ENCODE measurements at regions not wholly inside any gene's neighbourhood (a gene's known extent, or its start where the extent isn't known, plus 50 kb on each side); places are given as distances from the start of the nearest gene placed in this dataset.
"Not testable (repeated sequence)": the region's sequence is repeated elsewhere in the genome, so short reads cannot be mapped to it uniquely, and the experiment has no call there.

DNA sequence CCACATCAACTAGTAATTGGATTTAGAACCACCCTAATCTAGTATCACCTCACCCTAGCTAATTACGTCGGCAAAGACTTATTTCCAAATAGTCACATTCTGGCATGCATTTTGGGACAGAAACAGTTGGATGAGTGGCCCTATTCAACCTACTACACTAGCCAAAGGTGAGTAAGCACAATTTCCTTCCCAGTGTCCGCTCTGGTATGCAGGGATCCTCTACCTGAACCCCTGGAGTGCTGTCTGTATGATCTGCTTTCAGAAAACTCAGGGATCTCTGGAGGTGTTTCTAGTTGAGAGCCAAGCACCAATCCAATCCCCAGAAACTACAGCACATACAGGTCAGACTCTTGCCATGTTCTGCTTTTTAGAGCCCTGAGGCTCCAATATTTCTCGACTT lies 717.4 kb upstream of the MANEA start:
- TF ChIP-seq, protein P1, sequence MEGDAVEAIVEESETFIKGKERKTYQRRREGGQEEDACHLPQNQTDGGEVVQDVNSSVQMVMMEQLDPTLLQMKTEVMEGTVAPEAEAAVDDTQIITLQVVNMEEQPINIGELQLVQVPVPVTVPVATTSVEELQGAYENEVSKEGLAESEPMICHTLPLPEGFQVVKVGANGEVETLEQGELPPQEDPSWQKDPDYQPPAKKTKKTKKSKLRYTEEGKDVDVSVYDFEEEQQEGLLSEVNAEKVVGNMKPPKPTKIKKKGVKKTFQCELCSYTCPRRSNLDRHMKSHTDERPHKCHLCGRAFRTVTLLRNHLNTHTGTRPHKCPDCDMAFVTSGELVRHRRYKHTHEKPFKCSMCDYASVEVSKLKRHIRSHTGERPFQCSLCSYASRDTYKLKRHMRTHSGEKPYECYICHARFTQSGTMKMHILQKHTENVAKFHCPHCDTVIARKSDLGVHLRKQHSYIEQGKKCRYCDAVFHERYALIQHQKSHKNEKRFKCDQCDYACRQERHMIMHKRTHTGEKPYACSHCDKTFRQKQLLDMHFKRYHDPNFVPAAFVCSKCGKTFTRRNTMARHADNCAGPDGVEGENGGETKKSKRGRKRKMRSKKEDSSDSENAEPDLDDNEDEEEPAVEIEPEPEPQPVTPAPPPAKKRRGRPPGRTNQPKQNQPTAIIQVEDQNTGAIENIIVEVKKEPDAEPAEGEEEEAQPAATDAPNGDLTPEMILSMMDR (IDR thresholded peaks at IDR 0.05) = no peak
- no peaks in the 10 kb centered on the region for H3K36me3 ChIP-seq
- H3K4me1 ChIP-seq = no peaks in the 10 kb centered on the region
- no peak overlapping the region for H3K9ac ChIP-seq (ENCODE audit: low read depth in 2 of 2, low read length in 2 of 2)
- intact Hi-C loops (cut with DNase I) = no loop called here
- no peak for DNase-seq
- no peaks in the 10 kb centered on the region for H3K27me3 ChIP-seq
- no peaks in the 10 kb centered on the region for H3K9me3 ChIP-seq
- H3K27ac ChIP-seq = no peak overlapping the region
- H3K4me3 ChIP-seq = no peak overlapping the region

DNA sequence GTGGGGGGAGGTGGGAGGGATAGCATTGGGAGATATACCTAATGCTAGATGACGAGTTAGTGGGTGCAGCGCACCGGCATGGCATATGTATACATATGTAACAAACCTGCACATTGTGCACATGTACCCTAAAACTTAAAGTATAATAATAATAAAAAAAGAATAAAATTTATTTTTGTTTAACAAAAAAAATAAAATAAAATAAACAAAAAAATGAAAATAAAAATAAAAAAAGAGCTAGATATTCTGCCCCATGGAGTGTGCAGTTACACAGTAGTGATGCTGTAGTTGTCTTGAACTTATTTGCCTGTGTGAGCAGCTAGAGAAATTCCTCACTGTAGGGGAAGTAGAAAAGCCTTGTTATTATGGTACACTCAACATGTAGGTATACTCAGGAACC lies 720.3 kb upstream of the MANEA start:
- H3K9ac ChIP-seq (ENCODE audit: low read depth in 2 of 2, low read length in 2 of 2); H3K36me3 ChIP-seq; H3K27ac ChIP-seq; H3K9me3 ChIP-seq; H3K27me3 ChIP-seq; intact Hi-C loops (cut with DNase I); DNase-seq; H3K4me3 ChIP-seq; H3K4me1 ChIP-seq: not testable (repeated sequence)

DNA sequence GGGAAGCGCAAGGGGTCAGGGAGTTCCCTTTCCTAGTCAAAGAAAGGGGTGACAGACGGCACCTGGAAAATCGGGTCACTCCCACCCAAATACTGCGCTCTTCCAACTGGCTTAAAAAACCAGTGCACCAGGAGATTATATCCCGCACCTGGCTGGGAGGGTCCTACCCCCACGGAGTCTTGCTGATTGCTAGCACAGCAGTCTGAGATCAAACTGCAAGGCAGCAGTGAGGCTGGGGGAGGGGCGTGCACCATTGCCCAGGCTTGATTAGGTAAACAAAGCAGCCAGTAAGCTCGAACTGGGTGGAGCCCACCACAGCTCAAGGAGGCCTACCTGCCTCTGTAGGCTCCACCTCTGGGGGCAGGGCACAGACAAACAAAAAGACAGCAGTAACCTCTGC lies 726.0 kb upstream of the MANEA start:
- H3K4me1 ChIP-seq; intact Hi-C loops (cut with DNase I); H3K36me3 ChIP-seq; H3K9me3 ChIP-seq; H3K9ac ChIP-seq (ENCODE audit: low read depth in 2 of 2, low read length in 2 of 2); H3K27me3 ChIP-seq; H3K27ac ChIP-seq; H3K4me3 ChIP-seq; DNase-seq: not testable (repeated sequence)

DNA sequence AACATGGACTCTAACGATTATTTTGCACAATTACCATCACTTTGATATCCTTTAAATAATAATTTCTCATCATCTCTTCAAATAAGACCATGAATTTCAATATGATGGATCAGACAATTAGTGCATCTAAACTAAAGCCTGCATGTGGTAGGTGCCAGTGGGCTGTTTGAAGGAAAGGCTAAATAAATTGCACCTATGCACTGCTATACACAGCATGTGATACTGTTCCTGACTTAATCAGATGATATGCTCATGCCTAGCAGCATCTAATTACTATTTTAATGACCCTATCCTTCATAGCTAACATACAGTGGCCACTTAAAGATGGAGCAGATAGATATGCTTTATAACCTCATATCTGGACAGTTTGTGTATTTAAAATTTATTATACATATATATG lies 731.6 kb upstream of the MANEA start:
- no peak for DNase-seq
- Histone ChIP-seq H3K9me3 (no peaks in the 10 kb centered on the region), H3K9ac (ENCODE audit: low read depth in 2 of 2, low read length in 2 of 2) (no peak overlapping the region), H3K36me3 (no peaks in the 10 kb centered on the region), H3K27me3 (no peaks in the 10 kb centered on the region), H3K4me3 (no peak overlapping the region), H3K27ac (no peak overlapping the region), H3K4me1 (no peaks in the 10 kb centered on the region)
- TF ChIP-seq, protein P1 (IDR thresholded peaks at IDR 0.05) = no peak
- intact Hi-C loops (cut with DNase I) = no loop called here

DNA sequence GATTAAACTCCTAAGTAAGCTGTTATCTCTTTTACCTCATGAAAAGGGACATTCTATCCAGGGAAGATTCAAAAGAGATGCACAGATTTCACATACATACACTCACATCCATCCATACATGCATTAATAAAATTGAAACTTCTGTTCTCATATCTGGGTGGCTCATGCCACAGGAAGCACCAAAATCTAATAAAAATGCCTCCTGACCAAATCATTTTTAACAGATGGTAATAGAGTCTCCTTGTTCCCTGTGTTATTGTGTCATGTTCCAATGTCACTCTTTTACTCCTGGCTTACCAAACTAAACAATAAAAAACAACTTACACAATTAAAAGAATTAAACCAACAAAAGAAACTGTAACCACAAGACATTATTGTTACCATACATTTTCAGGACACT lies 742.1 kb upstream of the MANEA start:
- H3K4me3 ChIP-seq = no peak overlapping the region
- H3K36me3 ChIP-seq = no peaks in the 10 kb centered on the region
- no peaks in the 10 kb centered on the region for H3K9me3 ChIP-seq
- no peaks in the 10 kb centered on the region for H3K4me1 ChIP-seq
- no peak overlapping the region for H3K9ac ChIP-seq (ENCODE audit: low read depth in 2 of 2, low read length in 2 of 2)
- intact Hi-C loops (cut with DNase I) = no loop called here
- no peak overlapping the region for H3K27ac ChIP-seq
- TF ChIP-seq, protein P1 (IDR thresholded peaks at IDR 0.05) = no peak
- no peaks in the 10 kb centered on the region for H3K27me3 ChIP-seq
- DNase-seq = no peak

DNA sequence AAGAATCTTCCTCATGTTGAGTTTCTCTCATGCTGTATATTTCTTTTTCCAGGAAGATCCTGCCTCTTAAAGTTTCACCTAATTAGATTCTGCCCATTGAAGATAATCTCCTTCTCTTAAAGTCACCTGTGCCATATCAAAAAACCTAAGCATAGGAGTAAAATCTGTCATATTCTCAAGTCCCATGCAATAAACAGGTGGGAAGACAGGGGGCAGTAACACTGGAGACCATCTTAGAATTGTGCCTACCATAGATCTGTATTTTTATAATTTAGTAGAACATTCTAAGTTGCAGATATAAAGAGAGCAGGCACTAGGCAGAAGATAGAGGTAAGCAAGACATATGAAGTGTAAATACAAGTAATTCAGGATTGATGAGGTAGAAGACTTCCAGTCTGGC lies 763.5 kb upstream of the MANEA start:
- H3K4me3 ChIP-seq = no peak overlapping the region
- TF ChIP-seq, protein P1 (IDR thresholded peaks at IDR 0.05) = no peak
- H3K36me3 ChIP-seq = no peaks in the 10 kb centered on the region
- no peaks in the 10 kb centered on the region for H3K9me3 ChIP-seq
- H3K9ac ChIP-seq (ENCODE audit: low read depth in 2 of 2, low read length in 2 of 2) = no peak overlapping the region
- no peaks in the 10 kb centered on the region for H3K4me1 ChIP-seq
- DNase-seq = no peak
- H3K27me3 ChIP-seq = no peaks in the 10 kb centered on the region
- H3K27ac ChIP-seq = no peak overlapping the region
- intact Hi-C loops (cut with DNase I) = no loop called here

DNA sequence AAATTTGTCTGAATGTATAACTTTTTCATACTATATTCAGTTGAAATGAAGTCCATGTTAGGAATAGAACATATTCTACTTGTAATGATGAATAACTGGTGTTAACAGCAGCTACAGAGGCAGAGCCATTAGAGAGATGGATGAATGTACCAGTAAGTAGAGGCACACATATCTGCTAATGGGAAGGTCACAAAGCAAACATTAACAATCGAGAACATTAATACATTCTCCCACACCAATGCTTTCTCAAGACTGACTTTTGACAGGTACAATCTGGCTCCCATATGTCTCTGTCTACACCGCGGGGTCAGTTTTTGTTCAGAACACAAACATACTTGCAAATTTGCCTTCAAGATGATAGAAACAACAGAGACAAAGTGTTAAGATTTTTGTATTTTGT lies 776.0 kb upstream of the MANEA start:
- intact Hi-C loops (cut with DNase I) = no loop called here
- no peak for DNase-seq
- no peaks in the 10 kb centered on the region for H3K36me3 ChIP-seq
- no peak overlapping the region for H3K27ac ChIP-seq
- H3K4me3 ChIP-seq = no peak overlapping the region
- H3K9me3 ChIP-seq = no peaks in the 10 kb centered on the region
- H3K9ac ChIP-seq (ENCODE audit: low read depth in 2 of 2, low read length in 2 of 2) = no peak overlapping the region
- TF ChIP-seq, protein P1 (IDR thresholded peaks at IDR 0.05) = no peak
- no peaks in the 10 kb centered on the region for H3K4me1 ChIP-seq
- no peaks in the 10 kb centered on the region for H3K27me3 ChIP-seq
